HG02763 (cell line): ENCODE measurements at regions not wholly inside any gene's neighbourhood (a gene's known extent, or its start where the extent isn't known, plus 50 kb on each side); places are given as distances from the start of the nearest gene placed in this dataset.

Experiments used
- ATAC-seq: cut with Tn5 transposase; IDR thresholded peaks from one replicate; pipeline ENCODE4 v1.9.1; 2021; ENCODE audit warnings: mild to moderate bottlenecking, moderate library complexity; ENCODE audit not compliant: unreplicated experiment

GRCh38 chr6:19638931-19639330, 198.2 kb upstream of the ID4 start:
- ATAC-seq: no peak

- no peak for ATAC-seq
These were observed 193.9 kb upstream of the ID4 start for GRCh38 chr6:19643287-19643686.

GRCh38 chr6:19643713-19644112, 193.5 kb upstream of the ID4 start:
- ATAC-seq: no peak

GRCh38 chr6:19655744-19656143, 181.4 kb upstream of the ID4 start:
- no peak for ATAC-seq

- no peak for ATAC-seq
These were observed 176.9 kb upstream of the ID4 start for GRCh38 chr6:19660123-19660910.

- no peak for ATAC-seq
These were observed 174.3 kb upstream of the ID4 start for GRCh38 chr6:19662911-19663310.

GRCh38 chr6:19663479-19663878, 173.7 kb upstream of the ID4 start:
- ATAC-seq: no peak

- no peak for ATAC-seq
These were observed 173.1 kb upstream of the ID4 start for GRCh38 chr6:19664050-19664449.

- no peak for ATAC-seq
These were observed 172.1 kb upstream of the ID4 start for GRCh38 chr6:19664878-19665612.

- ATAC-seq: no peak
These were observed 171.6 kb upstream of the ID4 start for GRCh38 chr6:19665613-19665909.

GRCh38 chr6:19668710-19669109, 168.5 kb upstream of the ID4 start:
- no peak for ATAC-seq

GRCh38 chr6:19669206-19669605, 168.0 kb upstream of the ID4 start:
- no peak for ATAC-seq

- ATAC-seq: no peak
These were observed 154.3 kb upstream of the ID4 start for GRCh38 chr6:19682859-19683258.

GRCh38 chr6:19690325-19691075, 146.7 kb upstream of the ID4 start:
- ATAC-seq: no peak

GRCh38 chr6:19691465-19692167, 145.6 kb upstream of the ID4 start:
- ATAC-seq: no peak

- ATAC-seq: no peak
These were observed 144.5 kb upstream of the ID4 start for GRCh38 chr6:19692506-19693298.

- ATAC-seq: no peak
These were observed 142.5 kb upstream of the ID4 start for GRCh38 chr6:19694697-19695096.

- ATAC-seq: no peak
These were observed 139.4 kb upstream of the ID4 start for GRCh38 chr6:19697744-19698290.

GRCh38 chr6:19699932-19700331, 137.2 kb upstream of the ID4 start:
- ATAC-seq: no peak

- ATAC-seq: no peak
These were observed 131.6 kb upstream of the ID4 start for GRCh38 chr6:19705606-19706005.
